GM19240 (cell line): ENCODE measurements at regions not wholly inside any gene's neighbourhood (a gene's known extent, or its start where the extent isn't known, plus 50 kb on each side); places are given as distances from the start of the nearest gene placed in this dataset.
"Not testable (repeated sequence)": the region's sequence is repeated elsewhere in the genome, so short reads cannot be mapped to it uniquely, and the experiment has no call there.

Experiments
- DNase-seq: peaks from one replicate; pipeline ENCODE4 v3.0.0; 2011; ENCODE audit warnings: low spot score; ENCODE audit not compliant: insufficient read length

DNA sequence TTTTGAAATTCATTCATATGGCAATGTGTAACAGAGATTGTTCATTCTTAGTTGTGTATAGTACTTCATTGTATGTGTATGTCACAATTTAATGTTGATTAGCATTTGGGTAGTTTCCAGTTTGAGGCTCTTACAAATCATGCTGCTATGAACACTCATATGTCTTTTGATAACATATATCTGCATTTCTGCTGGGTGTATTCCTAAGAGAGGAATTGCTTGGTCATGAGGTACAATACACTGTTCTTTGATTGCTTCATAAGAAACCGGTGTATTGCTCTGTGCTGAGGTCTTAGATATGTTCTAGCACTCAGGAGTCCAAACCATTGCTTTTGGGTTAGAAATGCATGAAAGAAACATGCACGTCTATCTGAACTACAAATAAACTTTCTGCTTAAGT, 492.9 kb upstream of the JAG1 start:
- DNase-seq = no peak

GRCh38 chr20:11168026-11168425, 494.2 kb upstream of the JAG1 start:
- no peak for DNase-seq

DNA sequence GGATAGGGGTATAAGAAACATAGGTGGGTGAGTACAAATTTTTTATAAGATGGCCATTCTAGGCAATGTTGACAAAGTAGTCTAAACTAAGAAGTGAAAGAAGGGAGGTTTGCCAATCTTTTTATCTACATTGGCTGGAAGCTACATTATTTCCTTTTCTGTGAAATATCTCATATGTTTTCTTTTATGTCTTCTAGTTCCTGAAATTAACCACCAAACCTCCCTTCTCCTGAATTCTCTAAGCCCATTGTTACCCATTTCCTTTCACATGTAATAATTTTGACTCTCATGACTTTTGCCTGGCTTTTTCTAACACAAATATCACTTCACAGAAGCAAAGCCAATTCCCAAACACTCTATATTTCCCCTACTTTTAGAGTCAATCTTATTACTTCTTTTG, 496.2 kb upstream of the JAG1 start:
- no peak for DNase-seq

DNA sequence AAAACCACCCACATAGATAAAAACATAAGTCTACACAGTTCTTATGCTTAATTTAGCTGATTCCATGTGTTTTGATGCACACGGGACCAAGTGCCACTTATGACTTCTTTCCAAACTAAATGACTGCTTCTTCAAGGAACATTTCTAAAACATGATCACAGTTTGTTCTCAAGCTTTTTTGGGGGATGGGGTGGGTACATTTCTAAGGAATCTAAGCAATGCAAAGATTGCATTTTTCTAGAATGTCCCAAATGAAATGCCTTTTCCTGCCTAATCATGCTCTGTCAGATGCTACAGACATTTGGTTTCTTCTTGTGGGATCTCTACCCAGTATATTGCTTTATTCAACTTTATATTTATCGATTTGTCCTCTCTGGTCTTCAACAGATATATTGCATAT, 496.8 kb upstream of the JAG1 start:
- no peak for DNase-seq

- no peak for DNase-seq
Observed at GRCh38 chr20:11172881-11173280, 499.1 kb upstream of the JAG1 start.

DNA sequence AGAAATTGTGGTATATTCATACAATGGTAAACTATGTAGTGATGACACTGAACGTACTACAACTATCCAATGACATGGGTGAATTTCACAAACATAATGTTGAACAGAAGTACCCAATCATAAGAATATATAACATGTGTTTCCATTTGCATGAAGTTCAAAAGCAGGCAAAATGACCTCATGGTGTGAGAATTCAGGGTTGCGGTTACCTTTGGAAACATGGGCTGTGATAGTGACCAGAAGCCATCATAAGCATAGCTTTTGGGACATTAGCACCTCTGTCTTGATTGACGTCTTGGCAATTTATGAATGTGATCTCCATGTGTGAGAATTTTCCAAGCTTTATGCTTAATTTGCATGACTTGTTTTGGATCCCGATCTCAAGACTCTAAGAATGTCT, 500.1 kb upstream of the JAG1 start:
- no peak for DNase-seq

DNA sequence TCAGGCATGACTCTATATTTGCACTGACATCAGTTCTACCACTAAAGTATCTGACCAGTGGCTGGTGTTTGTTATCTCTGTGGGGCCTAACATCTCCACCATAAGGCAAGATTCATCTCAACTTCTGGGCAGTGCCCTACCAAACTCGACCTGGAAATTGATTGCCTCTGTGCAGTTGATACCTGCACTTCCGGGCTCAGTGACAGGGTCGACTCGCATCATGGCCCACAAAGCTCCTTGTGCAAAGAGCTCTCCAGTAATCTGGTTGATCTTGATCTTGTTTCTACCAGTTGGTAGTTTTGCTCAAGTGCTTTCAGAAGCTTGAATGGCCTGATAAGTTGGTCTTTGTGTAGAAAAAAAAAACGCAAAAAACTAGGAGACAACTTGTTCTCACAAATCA, 501.1 kb upstream of the JAG1 start:
- DNase-seq = no peak

- DNase-seq = no peak
Observed at GRCh38 chr20:11176431-11176830, 502.6 kb upstream of the JAG1 start.

- DNase-seq = no peak
Observed at GRCh38 chr20:11178946-11179654, 505.3 kb upstream of the JAG1 start.

GRCh38 chr20:11180186-11180585, 506.4 kb upstream of the JAG1 start:
- no peak for DNase-seq

DNA sequence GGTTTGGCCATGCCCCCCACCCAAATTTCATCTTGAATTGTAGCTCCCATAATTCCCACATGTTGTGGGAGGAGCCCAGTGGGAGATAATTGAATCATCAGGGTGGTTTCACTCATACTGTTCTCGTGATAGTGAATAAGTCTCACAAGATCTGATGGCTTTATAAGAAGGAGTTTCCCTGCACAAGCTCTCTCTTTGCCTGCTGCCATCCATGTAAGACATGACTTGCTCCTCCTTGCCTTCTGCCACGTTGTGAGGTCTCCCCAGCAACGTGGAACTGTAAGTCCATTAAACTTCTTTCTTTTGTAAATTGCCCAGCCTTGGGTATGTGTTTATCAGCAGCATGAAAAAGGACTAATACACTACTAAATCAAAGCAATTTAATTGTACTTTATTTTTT, 507.3 kb upstream of the JAG1 start:
- DNase-seq = not testable (repeated sequence)

DNA sequence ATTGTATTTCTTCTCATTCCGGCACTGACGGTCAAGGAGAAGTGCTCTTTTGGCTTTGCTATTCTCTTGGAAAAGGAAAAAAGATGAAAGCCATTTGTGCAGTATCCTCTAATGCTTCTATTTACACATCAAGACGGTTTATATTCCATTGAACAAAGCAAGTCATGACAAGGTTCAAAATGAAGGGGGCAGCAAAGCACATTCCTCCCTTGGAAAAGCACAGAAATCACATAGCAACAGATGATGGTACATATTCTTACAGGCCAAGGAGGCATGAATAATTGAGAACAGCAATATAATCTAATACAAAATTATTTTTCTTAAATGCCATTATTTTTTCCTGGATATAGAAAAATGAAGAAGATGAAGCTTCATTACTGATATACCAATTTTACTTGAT, 508.2 kb upstream of the JAG1 start:
- no peak for DNase-seq

DNA sequence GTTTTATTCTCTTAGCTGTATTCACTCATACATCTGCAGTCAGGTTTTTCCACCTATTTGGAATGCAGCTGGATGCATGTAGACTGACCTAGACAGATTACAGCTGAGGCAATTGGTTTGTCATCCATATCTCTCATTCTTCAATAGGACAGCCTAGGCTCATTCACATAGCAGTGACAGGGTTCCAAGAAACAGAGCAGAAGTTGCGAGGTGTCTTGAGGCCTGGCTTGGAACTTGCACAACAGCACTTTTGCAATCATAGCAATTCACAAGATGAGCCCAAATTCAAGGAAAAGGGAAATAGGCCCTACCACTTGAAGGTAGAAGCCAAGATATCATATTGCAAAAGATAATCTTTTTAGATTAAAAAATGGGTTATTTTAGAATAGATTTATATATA, 508.9 kb upstream of the JAG1 start:
- DNase-seq = no peak

- no peak for DNase-seq
Observed at GRCh38 chr20:11186301-11187008, 512.7 kb upstream of the JAG1 start.

- no peak for DNase-seq
Observed at GRCh38 chr20:11188843-11189603, 515.2 kb upstream of the JAG1 start.

DNA sequence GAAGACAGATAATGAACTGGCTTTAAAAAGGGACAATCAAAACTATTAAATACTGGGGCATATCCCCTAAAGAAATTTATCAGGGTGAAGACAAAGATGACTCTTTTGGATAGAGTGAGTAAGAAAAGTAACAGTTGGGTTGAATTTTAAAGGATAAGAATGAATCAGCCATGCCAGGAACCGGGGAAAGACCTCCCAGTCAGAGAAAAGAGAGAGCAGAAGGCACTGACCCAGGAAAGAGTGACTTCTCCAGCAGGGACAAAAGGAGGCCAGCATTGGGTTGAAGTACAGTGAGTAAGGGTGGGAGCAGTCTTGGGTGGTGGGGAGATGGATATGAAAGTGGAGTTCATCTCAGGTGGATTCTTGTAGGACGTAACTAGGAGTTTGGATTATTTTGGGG, 516.9 kb upstream of the JAG1 start:
- DNase-seq = no peak

- DNase-seq = no peak
Observed at GRCh38 chr20:11192106-11192505, 518.3 kb upstream of the JAG1 start.

DNA sequence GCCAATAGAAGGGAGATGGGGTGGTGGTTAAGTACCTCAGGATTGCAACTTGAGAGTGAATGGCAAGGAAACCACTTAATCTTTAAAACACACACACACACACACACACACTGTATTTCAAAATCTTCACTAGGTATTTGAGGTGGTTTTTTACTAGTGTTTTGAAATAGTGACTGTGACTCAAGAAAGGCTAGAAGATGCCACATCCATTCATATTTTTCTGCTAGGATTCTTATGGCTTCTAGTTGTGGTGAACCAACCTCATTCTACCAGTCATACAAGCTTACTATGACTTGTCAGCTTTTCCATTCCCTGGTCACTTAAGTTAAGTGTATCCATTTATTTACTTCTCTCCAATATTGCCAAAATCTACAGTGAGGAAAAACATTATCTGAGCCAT, 519.4 kb upstream of the JAG1 start:
- no peak for DNase-seq

DNA sequence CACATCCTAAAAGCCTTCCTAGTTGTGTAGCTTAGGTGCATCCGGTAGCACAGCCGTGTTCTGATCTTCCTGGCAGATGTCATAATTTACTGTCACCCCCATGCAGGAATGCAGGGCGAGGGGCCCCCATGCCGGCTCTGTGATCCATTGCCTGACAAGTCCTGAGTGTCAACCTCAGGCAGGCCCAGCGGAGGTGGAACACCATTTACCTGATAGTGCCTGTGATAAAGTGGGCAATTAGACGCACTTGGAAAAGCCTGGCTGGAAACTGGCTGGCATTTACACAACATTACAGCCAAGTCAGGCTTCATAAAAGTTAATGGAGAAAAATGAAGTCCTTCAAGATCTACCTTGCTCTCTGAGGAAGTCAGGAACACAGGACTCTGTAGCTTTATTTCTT, 521.4 kb upstream of the JAG1 start:
- no peak for DNase-seq

DNA sequence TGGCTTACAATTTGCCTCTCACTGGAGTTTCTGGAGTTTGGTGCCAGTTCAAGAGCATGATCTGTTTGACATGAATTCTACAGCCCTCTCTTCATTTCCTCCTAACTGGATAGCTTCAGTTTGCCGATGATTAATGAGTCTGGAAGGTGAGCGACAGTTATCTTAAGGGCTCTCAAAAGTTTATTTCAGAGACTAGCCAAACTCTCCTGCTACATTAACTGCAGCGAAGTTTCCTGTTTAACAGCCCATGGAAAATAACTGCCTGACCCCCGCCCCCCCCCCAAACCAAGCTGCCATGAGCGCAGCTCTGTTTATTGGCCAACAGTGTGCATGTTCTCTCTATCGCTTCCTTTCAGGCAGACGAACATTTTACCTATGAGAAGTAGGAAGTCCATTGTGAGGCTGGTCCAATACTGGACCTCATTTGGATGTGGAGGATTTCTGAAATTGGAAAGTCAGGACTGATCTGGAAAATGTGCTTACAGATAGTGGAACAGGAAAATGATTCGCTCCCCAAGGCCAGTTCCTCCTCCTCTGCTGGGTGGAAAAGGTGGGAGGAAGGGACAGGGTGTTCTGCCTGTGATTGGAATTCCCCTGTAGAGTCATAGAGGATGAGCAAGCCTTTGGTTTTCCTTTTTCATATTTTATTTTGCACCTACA, 522.2 kb upstream of the JAG1 start:
- no peak for DNase-seq

GRCh38 chr20:11197851-11198250, 524.1 kb upstream of the JAG1 start:
- no peak for DNase-seq

DNA sequence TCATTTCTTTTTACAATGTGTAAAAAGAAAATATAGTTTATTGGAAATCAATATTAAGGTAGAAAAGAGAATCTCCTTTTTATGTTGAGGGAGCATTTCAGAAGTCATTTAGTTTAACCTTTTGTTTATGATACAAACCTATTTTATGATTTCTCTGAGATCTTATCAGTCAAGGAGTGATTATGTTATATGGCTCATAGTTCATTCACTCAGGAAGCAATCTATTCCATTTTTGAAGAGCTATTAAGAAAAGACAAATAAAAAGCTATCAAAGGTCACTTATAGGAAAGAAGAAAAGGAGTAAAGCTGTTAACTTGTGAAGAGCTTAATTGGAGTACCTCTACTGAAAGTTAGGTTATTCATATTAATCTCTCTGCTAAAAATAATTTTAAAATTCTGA, 526.6 kb upstream of the JAG1 start:
- DNase-seq = no peak
